Breast epithelium (tissue), 3 donors: ENCODE measurements at regions not wholly inside any gene's neighbourhood (a gene's known extent, or its start where the extent isn't known, plus 50 kb on each side); places are given as distances from the start of the nearest gene placed in this dataset.

ENCODE experiments used
- POLR2A ChIP-seq: fragments of 450-650 bp; IDR thresholded peaks from one replicate; pipeline ENCODE4 v1.6.1; 2016; ENCODE audit warnings: antibody characterized with exemption, mild to moderate bottlenecking, moderate library complexity
- POLR2AphosphoS5 ChIP-seq, 3 donors: sonication (generic); formaldehyde crosslinking; IDR thresholded peaks; one replicate each; pipeline ENCODE4 v1.6.1; 2017; ENCODE audit warnings: antibody characterized with exemption in 3 of 3
- TF ChIP-seq, protein P1 (sequence below), 3 donors: fragments of 450-650 bp; IDR thresholded peaks; one replicate each; pipeline ENCODE4 v1.5.1; 2016 to 2017; ENCODE audit warnings: antibody characterized with exemption in 3 of 3, mild to moderate bottlenecking in 3 of 3, moderate library complexity in 3 of 3

- TF ChIP-seq, protein P1, sequence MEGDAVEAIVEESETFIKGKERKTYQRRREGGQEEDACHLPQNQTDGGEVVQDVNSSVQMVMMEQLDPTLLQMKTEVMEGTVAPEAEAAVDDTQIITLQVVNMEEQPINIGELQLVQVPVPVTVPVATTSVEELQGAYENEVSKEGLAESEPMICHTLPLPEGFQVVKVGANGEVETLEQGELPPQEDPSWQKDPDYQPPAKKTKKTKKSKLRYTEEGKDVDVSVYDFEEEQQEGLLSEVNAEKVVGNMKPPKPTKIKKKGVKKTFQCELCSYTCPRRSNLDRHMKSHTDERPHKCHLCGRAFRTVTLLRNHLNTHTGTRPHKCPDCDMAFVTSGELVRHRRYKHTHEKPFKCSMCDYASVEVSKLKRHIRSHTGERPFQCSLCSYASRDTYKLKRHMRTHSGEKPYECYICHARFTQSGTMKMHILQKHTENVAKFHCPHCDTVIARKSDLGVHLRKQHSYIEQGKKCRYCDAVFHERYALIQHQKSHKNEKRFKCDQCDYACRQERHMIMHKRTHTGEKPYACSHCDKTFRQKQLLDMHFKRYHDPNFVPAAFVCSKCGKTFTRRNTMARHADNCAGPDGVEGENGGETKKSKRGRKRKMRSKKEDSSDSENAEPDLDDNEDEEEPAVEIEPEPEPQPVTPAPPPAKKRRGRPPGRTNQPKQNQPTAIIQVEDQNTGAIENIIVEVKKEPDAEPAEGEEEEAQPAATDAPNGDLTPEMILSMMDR (IDR thresholded peaks at IDR 0.05) = no peak
- TF ChIP-seq POLR2AphosphoS5 (IDR thresholded peaks at IDR 0.05) (no peak), POLR2A (no peak)
These were observed 61.3 kb upstream of the SLC38A2 start for GRCh38 chr12:46433829-46434228.
